ENCODE measurements at regions not wholly inside any gene's neighbourhood (a gene's known extent, or its start where the extent isn't known, plus 50 kb on each side); places are given as distances from the start of the nearest gene placed in this dataset.

- Mint-ChIP-seq H3K9me3 (ENCODE audit: unreplicated experiment) (peaks cover 4% of the 10 kb centered on the region), H3K36me3 (ENCODE audit: low read depth, unreplicated experiment) (no peaks in the 10 kb centered on the region), H3K4me1 (ENCODE audit: low read depth, unreplicated experiment) (peaks cover 4% of the 10 kb centered on the region), H3K27ac (ENCODE audit: unreplicated experiment) (peak overlapping the region; percentile 27), H3K4me3 (ENCODE audit: unreplicated experiment) (no peak overlapping the region), H3K27me3 (ENCODE audit: low read depth, unreplicated experiment) (no peaks in the 10 kb centered on the region)
- Histone ChIP-seq H2AFZ (ENCODE audit: low read depth, low read length) (no peak overlapping the region), H3K36me3 (ENCODE audit: insufficient read depth, low read length) (no peaks in the 10 kb centered on the region), H3K4me1 (ENCODE audit: insufficient read depth, low read length) (no peaks in the 10 kb centered on the region), H3K79me2 (ENCODE audit: insufficient read depth, low read length) (no peaks in the 10 kb centered on the region), H3K27ac (ENCODE audit: low read depth, low read length) (no peak overlapping the region), H3K9ac (ENCODE audit: low read length) (no peak overlapping the region), H3K4me2 (ENCODE audit: low read length) (no peak overlapping the region), H4K20me1 (ENCODE audit: insufficient read depth, low read length) (no peaks in the 10 kb centered on the region), H3K27me3 (ENCODE audit: insufficient read depth, low read length) (no peaks in the 10 kb centered on the region), H3K9me3 (ENCODE audit: insufficient read depth, low read depth, low read length) (no peaks in the 10 kb centered on the region), H3K4me3 (ENCODE audit: insufficient read depth, low read depth, low read length) (no peak overlapping the region)
- DNase-seq (ENCODE audit: low read depth), result peak; percentile 12
- TF ChIP-seq EZH2 (IDR thresholded peaks at IDR 0.05; ENCODE audit: insufficient read depth, low read length) (no peak), CTCF (IDR thresholded peaks at IDR 0.05; ENCODE audit: insufficient read depth, low read depth, low read length) (no peak)
- FAIRE-seq, result no peak
Measured at GRCh38 chr3:112734171-112734570, 93.2 kb upstream of the CCDC80 start.

GRCh38 chr3:112730210-112730609 is 89.3 kb upstream of the CCDC80 start:
- no peak for DNase-seq (ENCODE audit: low read depth)
- H3K27ac ChIP-seq (ENCODE audit: low read depth, low read length), result no peak overlapping the region
- no peaks in the 10 kb centered on the region for H3K27me3 ChIP-seq (ENCODE audit: insufficient read depth, low read length)
- H3K36me3 Mint-ChIP-seq (ENCODE audit: low read depth, unreplicated experiment), result no peaks in the 10 kb centered on the region
- H3K9ac ChIP-seq (ENCODE audit: low read length), result no peak overlapping the region
- H3K4me3 Mint-ChIP-seq (ENCODE audit: unreplicated experiment), result no peak overlapping the region
- H3K4me1 Mint-ChIP-seq (ENCODE audit: low read depth, unreplicated experiment), result peaks cover 2% of the 10 kb centered on the region
- TF ChIP-seq CTCF (IDR thresholded peaks at IDR 0.05; ENCODE audit: insufficient read depth, low read depth, low read length) (no peak), EZH2 (IDR thresholded peaks at IDR 0.05; ENCODE audit: insufficient read depth, low read length) (no peak)
- no peak overlapping the region for H3K4me2 ChIP-seq (ENCODE audit: low read length)
- no peaks in the 10 kb centered on the region for H3K79me2 ChIP-seq (ENCODE audit: insufficient read depth, low read length)
- H3K27ac Mint-ChIP-seq (ENCODE audit: unreplicated experiment), result no peak overlapping the region
- no peak for FAIRE-seq
- no peak overlapping the region for H3K4me3 ChIP-seq (ENCODE audit: insufficient read depth, low read depth, low read length)
- no peaks in the 10 kb centered on the region for H3K9me3 ChIP-seq (ENCODE audit: insufficient read depth, low read depth, low read length)
- H3K36me3 ChIP-seq (ENCODE audit: insufficient read depth, low read length), result no peaks in the 10 kb centered on the region
- no peaks in the 10 kb centered on the region for H4K20me1 ChIP-seq (ENCODE audit: insufficient read depth, low read length)
- no peaks in the 10 kb centered on the region for H3K27me3 Mint-ChIP-seq (ENCODE audit: low read depth, unreplicated experiment)
- no peak overlapping the region for H2AFZ ChIP-seq (ENCODE audit: low read depth, low read length)
- H3K4me1 ChIP-seq (ENCODE audit: insufficient read depth, low read length), result no peaks in the 10 kb centered on the region
- H3K9me3 Mint-ChIP-seq (ENCODE audit: unreplicated experiment), result peaks cover 8% of the 10 kb centered on the region

GRCh38 chr3:112721231-112721630 is 80.3 kb upstream of the CCDC80 start:
- no peak overlapping the region for H3K4me2 ChIP-seq (ENCODE audit: low read length)
- peaks cover 4% of the 10 kb centered on the region for H3K27me3 Mint-ChIP-seq (ENCODE audit: low read depth, unreplicated experiment)
- FAIRE-seq (no peak), DNase-seq (ENCODE audit: low read depth) (no peak)
- H4K20me1 ChIP-seq (ENCODE audit: insufficient read depth, low read length), result no peaks in the 10 kb centered on the region
- no peak overlapping the region for H3K27ac Mint-ChIP-seq (ENCODE audit: unreplicated experiment)
- no peak overlapping the region for H3K27ac ChIP-seq (ENCODE audit: low read depth, low read length)
- no peak overlapping the region for H3K9ac ChIP-seq (ENCODE audit: low read length)
- H3K36me3 ChIP-seq (ENCODE audit: insufficient read depth, low read length), result no peaks in the 10 kb centered on the region
- H3K27me3 ChIP-seq (ENCODE audit: insufficient read depth, low read length), result no peaks in the 10 kb centered on the region
- no peak for TF ChIP-seq EZH2 (IDR thresholded peaks at IDR 0.05; ENCODE audit: insufficient read depth, low read length)
- H2AFZ ChIP-seq (ENCODE audit: low read depth, low read length), result no peak overlapping the region
- H3K36me3 Mint-ChIP-seq (ENCODE audit: low read depth, unreplicated experiment), result no peaks in the 10 kb centered on the region
- H3K4me1 ChIP-seq (ENCODE audit: insufficient read depth, low read length), result no peaks in the 10 kb centered on the region
- H3K9me3 ChIP-seq (ENCODE audit: insufficient read depth, low read depth, low read length), result no peaks in the 10 kb centered on the region
- H3K4me3 ChIP-seq (ENCODE audit: insufficient read depth, low read depth, low read length), result no peak overlapping the region
- H3K9me3 Mint-ChIP-seq (ENCODE audit: unreplicated experiment), result peaks cover 3% of the 10 kb centered on the region
- H3K4me1 Mint-ChIP-seq (ENCODE audit: low read depth, unreplicated experiment), result no peaks in the 10 kb centered on the region
- H3K4me3 Mint-ChIP-seq (ENCODE audit: unreplicated experiment), result no peak overlapping the region
- H3K79me2 ChIP-seq (ENCODE audit: insufficient read depth, low read length), result no peaks in the 10 kb centered on the region
